NCI-H2171 (cell line): ENCODE measurements at regions not wholly inside any gene's neighbourhood (a gene's known extent, or its start where the extent isn't known, plus 50 kb on each side); places are given as distances from the start of the nearest gene placed in this dataset.

Source experiments
- DNase-seq: peaks from one replicate; lab custom pipeline; 2025; lab: John Stamatoyannopoulos, UW

- DNase-seq, result no peak
Observed at GRCh38 chr18:77573571-77573970, 323.9 kb downstream of the GALR1 start.

DNA sequence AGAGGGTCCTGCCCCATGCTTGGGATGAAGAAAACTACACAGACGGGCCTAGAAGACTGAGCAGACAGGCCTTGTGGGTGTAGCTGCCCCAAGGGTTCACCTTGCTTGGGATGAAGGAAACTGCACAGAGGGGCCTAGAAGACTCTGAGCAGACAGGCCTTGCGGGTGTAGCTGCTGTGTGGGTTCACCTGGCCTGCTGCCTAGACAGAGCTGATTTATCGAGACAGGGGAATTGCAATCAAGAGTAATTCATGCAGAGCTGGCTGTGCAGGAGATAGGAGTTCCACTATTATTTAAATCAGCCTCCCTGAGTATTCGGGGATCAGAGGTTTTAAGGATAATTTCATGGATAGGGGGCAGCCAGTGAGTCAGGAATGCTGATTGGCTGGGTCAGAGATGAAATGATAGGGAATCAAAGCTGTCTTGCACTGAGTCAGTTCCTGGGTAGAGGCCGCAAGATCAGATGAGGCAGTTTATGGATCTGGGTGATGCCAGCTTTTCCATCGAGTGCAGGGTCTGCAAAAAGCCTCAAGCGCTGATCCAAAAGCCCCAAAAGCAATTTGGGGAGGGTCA, 341.4 kb downstream of the GALR1 start:
- DNase-seq, result no peak

GRCh38 chr18:77597726-77598125, 348.1 kb downstream of the GALR1 start:
- DNase-seq, result no peak

- DNase-seq, result no peak
Observed at GRCh38 chr18:77600674-77601073, 351.0 kb downstream of the GALR1 start.

GRCh38 chr18:77601567-77601966, 351.9 kb downstream of the GALR1 start:
- DNase-seq, result no peak

- DNase-seq, result no peak
Observed at GRCh38 chr18:77607087-77607486, 357.4 kb downstream of the GALR1 start.

DNA sequence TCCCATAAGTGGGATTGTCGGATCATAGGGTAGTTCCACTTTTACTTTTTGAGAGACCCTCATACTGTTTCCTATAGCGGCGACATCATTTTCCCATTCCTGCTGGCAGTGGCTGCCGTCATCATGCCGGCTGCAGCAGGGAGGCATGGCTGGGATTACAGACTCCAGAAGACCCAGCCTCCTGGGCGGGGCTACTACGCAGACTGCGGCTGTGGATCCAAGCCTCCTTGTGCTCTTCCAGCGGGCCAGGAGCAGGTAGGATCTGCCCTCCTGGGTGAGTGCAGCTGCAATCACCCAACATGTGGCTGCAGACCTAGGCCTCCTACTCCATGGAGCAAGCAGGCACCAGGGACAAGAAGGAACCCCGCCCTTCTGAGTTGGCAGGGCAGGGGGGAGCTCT, 359.2 kb downstream of the GALR1 start:
- no peak for DNase-seq

DNA sequence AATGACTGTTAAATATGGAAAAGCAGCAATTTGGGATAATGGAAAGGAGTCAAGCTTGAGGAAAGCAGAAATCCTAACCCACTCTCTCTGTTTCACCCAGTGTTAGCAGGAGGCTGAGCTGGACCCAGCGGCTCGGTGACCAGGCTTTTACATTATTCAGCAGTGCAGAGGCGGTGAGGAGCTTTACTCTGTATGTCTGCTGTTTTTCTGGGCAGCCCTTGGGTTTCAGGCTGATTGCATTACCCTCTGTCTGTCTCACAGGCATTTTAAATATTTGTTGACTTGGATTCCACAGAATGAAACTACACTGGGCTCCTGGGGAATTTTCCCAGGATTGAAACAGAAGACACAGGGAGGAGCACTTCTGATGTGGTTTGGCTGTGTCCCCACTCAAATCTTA, 368.0 kb downstream of the GALR1 start:
- DNase-seq, result no peak

GRCh38 chr18:77619525-77619924, 369.9 kb downstream of the GALR1 start:
- no peak for DNase-seq

DNA sequence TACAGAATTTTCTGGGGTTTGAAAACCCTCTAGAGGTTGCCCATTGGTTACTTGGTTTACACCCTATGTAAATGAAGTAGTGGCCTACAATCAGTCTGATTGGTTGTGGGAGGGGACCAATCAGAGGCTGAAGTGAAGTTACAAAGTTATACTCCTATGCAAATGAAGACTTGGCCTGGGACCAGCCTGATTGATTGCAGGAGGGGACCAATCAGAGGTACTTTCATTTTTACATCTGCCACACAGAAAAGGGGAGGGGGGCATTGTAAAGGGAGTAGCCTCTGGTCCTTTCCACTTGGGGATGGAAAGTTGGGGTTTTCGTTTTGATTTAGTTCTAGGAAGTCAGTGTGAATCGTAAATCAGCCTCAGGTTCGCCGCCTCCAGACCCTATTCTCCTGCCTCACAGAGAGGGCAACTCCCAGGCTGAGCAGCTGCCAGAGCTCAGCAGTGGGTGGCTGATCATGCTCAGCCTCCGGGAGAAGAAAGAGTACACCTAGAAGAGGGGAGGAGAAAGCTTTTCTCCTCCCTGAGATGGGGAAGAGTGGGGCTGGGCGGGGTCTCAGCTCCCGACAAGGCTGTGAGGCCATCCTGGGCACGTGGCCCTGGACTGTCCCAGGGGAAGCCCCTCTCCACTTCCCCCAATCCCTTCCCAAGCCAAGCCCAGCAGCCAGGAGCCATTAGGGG, 372.5 kb downstream of the GALR1 start:
- no peak for DNase-seq

- no peak for DNase-seq
Observed at GRCh38 chr18:77632758-77633157, 383.1 kb downstream of the GALR1 start.

DNA sequence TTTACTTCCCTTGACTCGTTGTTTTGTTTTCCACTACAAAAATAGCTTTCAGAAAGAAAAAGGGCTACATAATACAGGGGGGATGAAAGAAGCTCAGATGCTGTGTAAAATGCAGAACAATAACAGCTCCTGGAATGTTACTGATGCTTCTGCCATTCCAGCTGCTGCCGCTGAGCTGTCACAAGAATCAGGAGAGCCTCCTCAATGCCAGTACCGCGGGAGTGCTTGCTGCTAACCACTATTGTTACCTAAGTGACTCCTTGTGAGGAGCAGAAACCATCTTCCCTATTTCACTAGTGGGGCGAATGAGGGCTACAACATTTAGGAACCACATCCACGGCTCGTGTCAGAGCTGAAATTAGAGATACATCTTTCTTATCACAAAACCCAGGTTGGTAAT, 384.8 kb downstream of the GALR1 start:
- no peak for DNase-seq

- no peak for DNase-seq
Observed at GRCh38 chr18:77635451-77635850, 385.8 kb downstream of the GALR1 start.

DNA sequence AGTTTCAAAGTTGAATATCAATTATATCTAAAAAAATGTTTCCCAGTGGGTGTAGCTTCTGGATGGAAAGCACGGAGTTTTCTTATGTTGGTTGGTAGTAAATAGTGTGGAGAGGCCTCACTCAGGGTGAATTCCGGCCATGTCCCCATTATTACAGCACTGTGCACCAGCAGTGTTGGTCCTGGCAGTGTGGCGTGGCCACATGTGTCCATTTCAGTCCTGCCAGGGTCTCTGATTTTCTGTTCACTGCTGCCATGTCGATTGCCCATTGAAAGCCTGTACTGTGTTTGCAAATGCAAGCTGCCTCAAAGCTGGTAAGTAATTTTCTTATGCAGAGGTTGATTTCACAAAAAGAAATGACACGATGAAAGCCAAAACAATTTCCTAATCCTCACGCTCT, 386.2 kb downstream of the GALR1 start:
- no peak for DNase-seq

DNA sequence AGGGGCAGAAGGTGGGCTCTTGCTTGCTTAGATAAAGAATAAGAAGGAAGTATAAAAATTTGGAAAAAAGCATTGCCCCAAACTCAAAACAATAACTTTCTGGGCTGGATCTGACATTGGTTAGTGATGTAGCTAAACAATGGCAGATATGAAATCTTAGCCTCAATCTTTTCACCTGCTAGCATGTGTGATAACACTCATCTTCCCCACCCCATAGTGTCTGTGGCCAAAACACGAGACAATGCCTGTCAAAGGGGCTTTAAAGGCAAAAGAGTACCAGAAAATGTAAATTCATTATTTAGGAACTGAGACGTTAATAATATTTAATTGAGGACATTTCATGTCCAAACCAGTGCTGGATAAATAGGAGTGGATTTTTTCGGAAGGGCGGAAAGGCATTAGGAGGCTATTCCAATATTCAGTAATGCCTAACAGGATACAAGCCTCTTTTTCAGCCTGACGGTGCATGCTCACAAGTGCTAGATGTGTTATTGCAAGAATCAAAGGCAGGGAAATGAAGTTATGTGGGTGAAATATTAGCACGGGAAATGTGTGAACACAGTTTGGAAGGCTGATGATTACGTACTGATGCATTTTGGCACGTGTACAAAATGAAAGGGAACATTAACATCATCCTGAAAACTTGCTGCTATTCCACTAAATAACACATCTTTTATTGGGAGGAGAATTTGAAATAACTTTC, 395.7 kb downstream of the GALR1 start:
- DNase-seq, result no peak

GRCh38 chr18:77647472-77647871, 397.8 kb downstream of the GALR1 start:
- no peak for DNase-seq

- no peak for DNase-seq
Observed at GRCh38 chr18:77648411-77648810, 398.8 kb downstream of the GALR1 start.

DNA sequence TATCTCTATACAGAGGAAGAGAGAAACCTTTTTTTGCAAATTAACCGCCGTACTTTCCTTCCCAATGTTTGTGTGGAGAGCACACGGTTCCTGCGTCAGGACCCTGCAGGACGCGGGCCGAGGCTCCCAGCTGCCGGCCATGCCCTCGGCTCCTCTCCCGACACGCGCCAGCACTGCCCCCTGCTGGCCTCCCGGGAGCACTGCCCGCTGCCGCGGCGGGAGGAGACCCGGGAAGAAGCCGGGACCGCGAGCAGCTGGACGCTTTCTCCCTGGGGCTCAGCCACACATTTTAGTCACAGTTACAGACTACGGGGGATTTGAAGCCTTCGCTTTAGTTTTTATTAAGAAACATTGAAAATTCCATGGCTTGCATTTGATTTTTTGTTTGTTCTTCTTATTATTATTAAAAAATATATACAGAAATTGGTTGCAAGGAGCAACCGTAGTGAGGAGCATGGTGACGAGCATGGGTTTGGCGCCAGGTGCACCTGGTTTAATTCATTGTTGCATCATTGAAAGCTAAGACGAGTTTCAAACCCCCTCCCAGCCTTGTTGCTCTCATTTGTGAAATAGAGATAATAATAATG, 401.2 kb downstream of the GALR1 start:
- DNase-seq, result peak; percentile 32

GRCh38 chr18:77651441-77651840, 401.8 kb downstream of the GALR1 start:
- DNase-seq, result no peak

- no peak for DNase-seq
Observed at GRCh38 chr18:77653792-77654191, 404.1 kb downstream of the GALR1 start.

GRCh38 chr18:77654302-77654701, 404.7 kb downstream of the GALR1 start:
- DNase-seq, result no peak

- DNase-seq, result no peak
Observed at GRCh38 chr18:77657651-77658298, 408.1 kb downstream of the GALR1 start.

DNA sequence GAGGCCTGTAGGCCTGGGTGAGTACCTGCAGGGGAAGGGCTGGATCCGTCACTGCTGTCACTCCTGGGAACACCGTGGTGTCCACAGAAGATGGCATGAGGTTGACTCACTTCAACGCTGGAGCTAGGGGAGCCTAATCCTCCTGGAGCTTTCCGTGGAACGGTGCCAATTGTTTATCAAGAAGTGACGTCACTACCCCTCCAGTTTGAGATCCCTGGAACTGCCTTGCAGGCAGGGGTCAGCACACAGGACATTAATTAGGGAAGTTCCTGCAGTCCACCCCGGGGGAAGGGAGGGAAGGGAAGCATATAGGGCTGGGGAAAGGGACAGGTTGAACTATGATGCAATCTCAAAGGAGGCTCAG, 408.6 kb downstream of the GALR1 start:
- no peak for DNase-seq
